CD4-positive, alpha-beta memory T cell (primary cell): ENCODE measurements at regions not wholly inside any gene's neighbourhood (a gene's known extent, or its start where the extent isn't known, plus 50 kb on each side); places are given as distances from the start of the nearest gene placed in this dataset.

ENCODE experiments used
- CTCF ChIA-PET: fragments of 350-600 bp; sonication (Branson Sonifier 250); formaldehyde crosslinking; loops from one replicate; lab custom pipeline; 2021; ENCODE audit warnings: inconsistent platforms; ENCODE audit not compliant: partially characterized antibody; lab: Charles Lee
- POLR2A ChIA-PET: fragments of 350-600 bp; sonication (Branson Sonifier 250); formaldehyde crosslinking; loops from one replicate; lab custom pipeline; 2021; ENCODE audit not compliant: partially characterized antibody; lab: Charles Lee
- DNase-seq, 5 donors: peaks; one replicate each; pipeline versions ENCODE4 v3.0.0 to v3.0.0-alpha.2; 2020 to 2022; ENCODE audit warnings: mixed read lengths in 1 of 5
- H3K27ac ChIP-seq: one replicate; pipeline ENCODE4 v1.7.0; 2013; ENCODE audit warnings: low read depth, low read length
- H3K27me3 ChIP-seq: 2 replicates; pipeline ENCODE4 v1.7.0; 2013; ENCODE audit warnings: mild to moderate bottlenecking, low read length, moderate library complexity; ENCODE audit not compliant: insufficient read depth
- H3K36me3 ChIP-seq: 2 replicates; pipeline ENCODE4 v1.7.0; 2013; ENCODE audit warnings: mild to moderate bottlenecking, low read length, moderate library complexity; ENCODE audit not compliant: insufficient read depth
- H3K4me1 ChIP-seq: 2 replicates; pipeline ENCODE4 v1.7.0; 2013; ENCODE audit warnings: mild to moderate bottlenecking, low read length, moderate library complexity; ENCODE audit not compliant: insufficient read depth
- H3K4me3 ChIP-seq, 2 donors: one replicate each; pipeline ENCODE4 v1.7.0; 2013; ENCODE audit warnings: low read length in 2 of 2, mild to moderate bottlenecking in 1 of 2
- H3K9me3 ChIP-seq, 2 donors: one replicate each; pipeline ENCODE4 v1.7.0; 2013; ENCODE audit warnings: low read length in 2 of 2, control low read depth in 1 of 2; ENCODE audit not compliant: control insufficient read depth in 1 of 2
- H3K27ac Mint-ChIP-seq, 7 donors: one replicate each; pipeline ENCODE4 v1.8.0; 2020 to 2021; ENCODE audit warnings: mixed read lengths in 7 of 7, mild to moderate bottlenecking in 6 of 7, inconsistent platforms in 3 of 7, moderate library complexity in 3 of 7
- H3K27me3 Mint-ChIP-seq, 2 donors: one replicate each; pipeline ENCODE4 v1.8.0; 2020 to 2021; ENCODE audit warnings: mixed read lengths in 2 of 2
- H3K36me3 Mint-ChIP-seq, 2 donors: one replicate each; pipeline ENCODE4 v1.8.0; 2020 to 2021; ENCODE audit warnings: mixed read lengths in 2 of 2, inconsistent platforms in 1 of 2, mild to moderate bottlenecking in 1 of 2
- H3K4me1 Mint-ChIP-seq, 4 donors: one replicate each; pipeline ENCODE4 v1.8.0; 2020 to 2021; ENCODE audit warnings: mixed read lengths in 4 of 4, mild to moderate bottlenecking in 1 of 4
- H3K4me3 Mint-ChIP-seq, 8 donors: one replicate each; pipeline ENCODE4 v1.8.0; 2020 to 2021; ENCODE audit warnings: mixed read lengths in 8 of 8, mild to moderate bottlenecking in 7 of 8, moderate library complexity in 6 of 8, inconsistent platforms in 3 of 8
- H3K9me3 Mint-ChIP-seq, 8 donors: one replicate each; pipeline ENCODE4 v1.8.0; 2020 to 2021; ENCODE audit warnings: mixed read lengths in 8 of 8, mild to moderate bottlenecking in 5 of 8, inconsistent platforms in 3 of 8, moderate library complexity in 1 of 8
- intact Hi-C: fragments of 100-400 bp; cut with micrococcal nuclease; formaldehyde crosslinking; loops from one replicate; pipeline ENCODE4 v1.15.1; 2023

DNA sequence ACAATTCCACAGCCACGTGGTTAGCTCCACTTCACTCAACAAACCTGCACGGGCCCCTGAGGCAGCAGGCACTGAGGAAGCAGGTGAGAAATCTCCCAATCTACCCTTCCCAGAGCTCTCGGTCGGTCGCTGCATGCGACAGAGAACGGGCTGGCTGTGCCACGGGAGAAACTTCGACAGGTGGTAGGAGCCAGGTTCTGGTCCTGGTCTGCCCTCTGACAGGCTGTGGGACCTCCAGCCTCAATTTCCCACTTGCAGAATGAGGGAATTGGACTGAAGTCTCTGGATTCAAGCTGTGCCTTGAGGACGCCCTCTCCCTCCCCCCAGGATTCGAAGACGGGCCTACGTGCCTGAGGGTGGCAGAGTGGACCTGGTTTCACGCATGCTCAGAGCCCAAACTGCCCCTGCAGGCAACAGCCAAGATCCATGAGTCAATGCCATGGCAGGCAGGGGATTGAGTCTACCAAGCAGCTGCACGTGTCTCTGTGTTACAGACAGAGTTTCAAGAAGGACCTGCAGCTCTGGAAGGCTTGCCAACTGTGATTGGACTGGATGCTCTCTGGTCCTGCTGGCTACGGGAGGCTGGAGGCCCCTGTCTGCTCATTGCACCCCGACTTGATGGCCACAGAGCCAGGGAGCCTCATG lies 215.0 kb downstream of the USP6NL start:
- ChIA-PET CTCF (no interaction called here), POLR2A (no interaction called here)
- Histone ChIP-seq H3K27me3 (no peaks in the 10 kb centered on the region), H3K36me3 (no peaks in the 10 kb centered on the region), H3K4me1 (peaks cover 11% of the 10 kb centered on the region), H3K9me3 (no peaks in the 10 kb centered on the region), H3K27ac (no peak overlapping the region), H3K4me3 (no peak overlapping the region)
- Mint-ChIP-seq H3K4me1 (peaks cover 20 to 36% (median 29%) of the 10 kb centered on the region in 4 donors), H3K4me3 (no peak overlapping the region), H3K36me3 (no peaks in the 10 kb centered on the region), H3K9me3 (peaks cover 0 to 2% (median 0%) of the 10 kb centered on the region in 8 donors), H3K27ac (no peak overlapping the region), H3K27me3 (peaks cover 0 to 1% of the 10 kb centered on the region in 2 donors)
- intact Hi-C loops, result no loop called here
- no peak for DNase-seq

DNA sequence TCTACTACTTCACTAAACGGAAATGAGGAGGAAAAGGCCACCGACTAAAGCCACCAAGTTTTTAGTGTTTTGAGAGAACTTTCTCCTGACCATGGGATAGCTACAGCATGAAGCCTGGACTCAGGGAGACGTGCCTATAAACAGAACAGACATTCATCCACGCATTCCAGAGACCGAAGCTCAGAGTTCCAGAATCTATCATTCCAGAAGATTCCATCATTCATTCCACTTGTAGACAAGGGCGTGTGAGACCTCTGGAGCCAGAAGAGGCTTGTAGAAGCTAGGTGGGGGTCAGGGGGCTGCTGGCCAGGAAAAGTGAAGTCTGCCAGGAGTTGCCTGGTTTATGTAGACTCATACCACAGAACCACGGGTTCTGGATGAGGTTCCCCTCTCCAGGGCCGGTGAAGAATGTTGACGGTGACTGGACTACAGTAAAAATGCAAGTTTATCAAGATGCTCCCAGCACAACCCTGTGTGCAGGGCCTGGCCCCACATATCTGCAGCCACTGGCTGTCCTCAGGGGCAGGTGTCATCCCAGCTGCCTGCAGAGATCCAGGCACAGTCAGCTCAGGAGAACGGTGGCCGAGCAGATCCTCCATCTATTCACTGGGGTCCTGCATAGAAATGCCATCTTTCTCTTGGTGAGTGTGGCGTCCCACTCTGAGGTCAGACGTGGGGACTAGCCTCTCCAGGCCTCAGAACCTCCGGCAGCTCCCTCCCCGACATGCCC lies 215.7 kb downstream of the USP6NL start:
- H3K27ac ChIP-seq, result no peak overlapping the region
- DNase-seq, result no peak
- H3K36me3 Mint-ChIP-seq, result no peaks in the 10 kb centered on the region
- peaks cover 14 to 29% (median 22%) of the 10 kb centered on the region in 4 donors for H3K4me1 Mint-ChIP-seq
- H3K27me3 Mint-ChIP-seq, result peaks cover 0 to 1% of the 10 kb centered on the region in 2 donors
- no peak overlapping the region for H3K4me3 ChIP-seq
- peaks cover 4% of the 10 kb centered on the region for H3K4me1 ChIP-seq
- intact Hi-C loops, result no loop called here
- H3K9me3 Mint-ChIP-seq, result peaks cover 0 to 2% (median 0%) of the 10 kb centered on the region in 8 donors
- ChIA-PET CTCF (no interaction called here), POLR2A (interaction anchor here (1.3 kb wide), 1 partner anchor 37 kb away, joined by 3 read pairs; no protein-coding TSS in a partner anchor)
- no peak overlapping the region for H3K4me3 Mint-ChIP-seq
- no peaks in the 10 kb centered on the region for H3K9me3 ChIP-seq
- peak overlapping the region in 2 of 7 donors; percentile 19 to 86 for H3K27ac Mint-ChIP-seq
- H3K36me3 ChIP-seq, result no peaks in the 10 kb centered on the region
- no peaks in the 10 kb centered on the region for H3K27me3 ChIP-seq

DNA sequence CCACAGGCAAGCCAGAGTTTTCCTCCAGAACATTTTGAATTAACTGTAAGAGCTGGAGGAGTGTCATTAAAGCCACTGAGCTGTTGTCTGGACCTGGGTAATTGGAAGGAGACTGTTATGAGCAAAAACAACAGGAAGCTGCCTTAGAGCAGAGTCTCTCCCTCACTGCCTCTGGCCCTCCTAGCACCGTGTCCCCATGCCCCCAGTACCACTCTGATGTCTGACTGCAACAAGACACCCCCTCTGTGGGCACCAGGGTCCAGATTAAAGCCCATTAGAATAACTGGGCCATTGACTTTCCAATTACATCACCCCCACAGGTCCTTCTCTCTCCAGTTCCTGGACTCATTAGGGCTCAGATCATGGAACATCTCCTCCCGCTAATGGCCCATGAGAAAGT lies 216.3 kb downstream of the USP6NL start:
- Histone ChIP-seq H3K4me1 (no peaks in the 10 kb centered on the region), H3K27me3 (no peaks in the 10 kb centered on the region), H3K4me3 (no peak overlapping the region), H3K36me3 (no peaks in the 10 kb centered on the region), H3K9me3 (no peaks in the 10 kb centered on the region), H3K27ac (no peak overlapping the region)
- POLR2A ChIA-PET, result interaction anchor here (1.3 kb wide), 1 partner anchor 38 kb away, joined by 3 read pairs; no protein-coding TSS in a partner anchor
- Mint-ChIP-seq H3K27me3 (peaks cover 0 to 1% of the 10 kb centered on the region in 2 donors), H3K4me3 (no peak overlapping the region), H3K9me3 (peaks cover 0 to 2% (median 0%) of the 10 kb centered on the region in 8 donors), H3K4me1 (peaks cover 9 to 23% (median 17%) of the 10 kb centered on the region in 4 donors), H3K36me3 (no peaks in the 10 kb centered on the region), H3K27ac (peak overlapping the region in 2 of 7 donors; percentile 19 to 86)
- CTCF ChIA-PET, result no interaction called here
- intact Hi-C loops, result no loop called here
- DNase-seq, result no peak

DNA sequence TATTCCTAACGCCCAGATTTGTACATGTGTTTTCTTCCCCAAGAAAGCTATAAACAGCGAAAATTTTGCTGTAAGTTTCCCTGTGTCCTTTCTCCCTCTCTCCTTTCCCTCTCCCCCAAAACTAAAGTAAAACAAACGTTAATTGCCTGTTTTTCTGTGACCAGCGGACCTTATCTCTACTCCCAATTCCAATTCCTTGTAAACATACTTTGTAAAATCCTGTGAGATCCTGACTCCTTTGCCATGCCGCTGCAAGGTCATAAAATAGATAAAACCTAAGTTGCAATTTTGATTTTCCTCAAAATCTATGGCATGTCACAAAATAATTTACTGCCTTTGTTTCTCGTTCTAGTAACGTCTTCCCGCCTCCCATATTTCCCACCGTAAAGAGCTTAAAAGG lies 217.6 kb downstream of the USP6NL start:
- H3K27me3 Mint-ChIP-seq, result peaks cover 0 to 1% of the 10 kb centered on the region in 2 donors
- CTCF ChIA-PET, result no interaction called here
- peaks cover 0 to 2% (median 0%) of the 10 kb centered on the region in 8 donors for H3K9me3 Mint-ChIP-seq
- Histone ChIP-seq H3K36me3 (no peaks in the 10 kb centered on the region), H3K9me3 (no peaks in the 10 kb centered on the region), H3K4me1 (no peaks in the 10 kb centered on the region), H3K4me3 (no peak overlapping the region), H3K27ac (no peak overlapping the region), H3K27me3 (no peaks in the 10 kb centered on the region)
- no peak overlapping the region for H3K4me3 Mint-ChIP-seq
- no peaks in the 10 kb centered on the region for H3K36me3 Mint-ChIP-seq
- intact Hi-C loops, result no loop called here
- POLR2A ChIA-PET, result no interaction called here
- DNase-seq, result no peak
- peak overlapping the region in 3 of 7 donors; percentile 20 to 81 (median 53) for H3K27ac Mint-ChIP-seq
- H3K4me1 Mint-ChIP-seq, result peaks cover 5 to 12% (median 8%) of the 10 kb centered on the region in 4 donors

DNA sequence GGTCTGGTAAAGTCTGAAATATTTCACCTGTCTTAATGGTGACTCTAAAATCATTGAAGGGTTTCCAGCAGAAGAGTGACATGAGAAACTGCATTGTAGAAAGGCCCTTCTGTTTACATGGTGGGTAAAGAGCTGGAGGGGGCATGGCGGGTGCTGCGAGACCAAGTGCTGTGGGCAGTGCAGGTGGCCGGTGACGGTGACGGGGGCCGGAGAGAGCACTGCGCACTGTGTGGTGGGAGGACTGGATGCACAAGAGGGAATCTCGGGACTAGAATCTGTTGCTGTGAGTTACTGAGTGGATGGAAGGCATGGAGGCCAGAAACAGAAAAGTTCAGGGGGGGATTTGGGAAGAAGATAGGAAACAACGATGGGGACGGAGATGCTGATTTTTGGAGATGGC lies 218.7 kb downstream of the USP6NL start:
- CTCF ChIA-PET, result no interaction called here
- intact Hi-C loops, result no loop called here

DNA sequence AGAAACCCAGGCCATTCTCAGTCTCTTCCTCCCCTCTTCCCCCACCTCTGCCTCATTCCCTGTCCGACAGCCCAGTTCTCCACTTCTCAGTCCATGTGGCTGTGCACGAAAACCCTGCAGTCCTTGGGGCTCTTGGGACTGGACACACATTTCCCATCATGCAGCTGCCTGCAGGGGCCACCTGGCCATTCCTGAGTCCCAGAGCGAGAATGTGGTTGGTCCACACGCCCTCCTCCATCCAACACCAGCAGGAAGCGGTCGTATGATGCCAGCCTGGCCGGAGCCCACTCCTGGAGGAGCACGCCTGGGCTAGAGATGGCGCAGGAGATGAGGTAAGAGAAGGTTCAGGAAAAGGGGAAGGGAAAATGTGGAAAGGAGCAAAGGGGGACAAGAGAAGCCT lies 222.5 kb downstream of the USP6NL start:
- POLR2A ChIA-PET, result no interaction called here
- CTCF ChIA-PET, result no interaction called here
- peak overlapping the region in 2 of 7 donors; percentile 1 to 40 for H3K27ac Mint-ChIP-seq
- no peaks in the 10 kb centered on the region for H3K4me1 ChIP-seq
- H3K9me3 Mint-ChIP-seq, result peaks cover 0 to 2% (median 0%) of the 10 kb centered on the region in 8 donors
- no peaks in the 10 kb centered on the region for H3K27me3 ChIP-seq
- H3K27ac ChIP-seq, result no peak overlapping the region
- H3K4me1 Mint-ChIP-seq, result peaks cover 0 to 7% (median 3%) of the 10 kb centered on the region in 4 donors
- H3K27me3 Mint-ChIP-seq, result no peaks in the 10 kb centered on the region
- H3K36me3 Mint-ChIP-seq, result no peaks in the 10 kb centered on the region
- H3K9me3 ChIP-seq, result no peaks in the 10 kb centered on the region
- H3K4me3 Mint-ChIP-seq, result no peak overlapping the region
- DNase-seq, result no peak
- no peak overlapping the region for H3K4me3 ChIP-seq
- H3K36me3 ChIP-seq, result no peaks in the 10 kb centered on the region
- intact Hi-C loops, result no loop called here

More for the DNA sequence above, 218.7 kb downstream of the USP6NL start:
- peaks cover 0 to 1% of the 10 kb centered on the region in 2 donors for H3K27me3 Mint-ChIP-seq
- H3K36me3 ChIP-seq, result no peaks in the 10 kb centered on the region
- no peak for DNase-seq
- H3K27ac ChIP-seq, result no peak overlapping the region
- peaks cover 1 to 8% (median 3%) of the 10 kb centered on the region in 4 donors for H3K4me1 Mint-ChIP-seq
- H3K36me3 Mint-ChIP-seq, result no peaks in the 10 kb centered on the region
- no peak overlapping the region for H3K4me3 Mint-ChIP-seq
- no peaks in the 10 kb centered on the region for H3K4me1 ChIP-seq
- POLR2A ChIA-PET, result no interaction called here
- peak overlapping the region in 1 of 7 donors; percentile 78 for H3K27ac Mint-ChIP-seq
- H3K9me3 Mint-ChIP-seq, result peaks cover 0 to 2% (median 0%) of the 10 kb centered on the region in 8 donors
- no peaks in the 10 kb centered on the region for H3K27me3 ChIP-seq
- no peak overlapping the region for H3K4me3 ChIP-seq
- no peaks in the 10 kb centered on the region for H3K9me3 ChIP-seq

DNA sequence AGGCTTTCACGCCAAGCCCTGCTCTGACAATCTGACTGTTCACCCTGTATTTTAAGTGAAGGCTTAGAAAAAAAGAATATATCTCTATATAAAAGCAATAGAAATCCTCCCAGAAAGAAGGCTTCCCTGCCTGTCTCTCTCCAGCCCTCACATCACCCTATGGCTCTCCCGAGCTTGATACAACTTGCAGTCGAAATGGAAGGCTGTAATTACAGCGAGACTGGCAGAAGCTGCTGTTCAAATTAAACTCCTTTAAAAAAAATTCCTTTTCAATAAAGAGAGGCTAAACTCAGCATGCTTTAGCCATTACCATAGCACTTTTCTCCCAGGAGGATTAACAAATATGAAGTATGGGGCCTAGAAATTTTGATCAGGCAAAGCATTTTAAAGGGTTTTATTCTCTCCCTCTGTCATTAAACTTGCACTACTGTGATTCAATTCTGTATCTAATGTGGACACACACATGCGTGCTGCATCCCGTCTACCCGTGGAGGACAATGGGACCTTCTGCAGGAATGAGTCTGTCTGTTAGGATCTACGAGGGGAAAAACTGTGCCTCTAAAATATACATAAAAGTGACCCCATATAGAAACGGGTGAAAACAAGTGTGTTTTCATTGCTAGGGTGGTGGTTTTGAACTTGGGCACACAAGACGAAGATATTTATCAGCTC lies 223.8 kb downstream of the USP6NL start:
- H3K27me3 ChIP-seq, result no peaks in the 10 kb centered on the region
- POLR2A ChIA-PET, result no interaction called here
- H3K4me1 ChIP-seq, result no peaks in the 10 kb centered on the region
- H3K4me3 ChIP-seq, result no peak overlapping the region
- no peak overlapping the region for H3K4me3 Mint-ChIP-seq
- H3K36me3 Mint-ChIP-seq, result no peaks in the 10 kb centered on the region
- H3K36me3 ChIP-seq, result no peaks in the 10 kb centered on the region
- H3K4me1 Mint-ChIP-seq, result peaks cover 0 to 4% (median 2%) of the 10 kb centered on the region in 4 donors
- H3K9me3 Mint-ChIP-seq, result peaks cover 0 to 3% (median 0%) of the 10 kb centered on the region in 8 donors
- H3K27ac Mint-ChIP-seq, result peak overlapping the region in 2 of 7 donors; percentile 34 to 36
- no peaks in the 10 kb centered on the region for H3K27me3 Mint-ChIP-seq
- intact Hi-C loops, result no loop called here
- CTCF ChIA-PET, result no interaction called here
- no peak overlapping the region for H3K27ac ChIP-seq
- DNase-seq, result no peak
- no peaks in the 10 kb centered on the region for H3K9me3 ChIP-seq
